ENCODE measurements at regions not wholly inside any gene's neighbourhood (a gene's known extent, or its start where the extent isn't known, plus 50 kb on each side); places are given as distances from the start of the nearest gene placed in this dataset.

DNA sequence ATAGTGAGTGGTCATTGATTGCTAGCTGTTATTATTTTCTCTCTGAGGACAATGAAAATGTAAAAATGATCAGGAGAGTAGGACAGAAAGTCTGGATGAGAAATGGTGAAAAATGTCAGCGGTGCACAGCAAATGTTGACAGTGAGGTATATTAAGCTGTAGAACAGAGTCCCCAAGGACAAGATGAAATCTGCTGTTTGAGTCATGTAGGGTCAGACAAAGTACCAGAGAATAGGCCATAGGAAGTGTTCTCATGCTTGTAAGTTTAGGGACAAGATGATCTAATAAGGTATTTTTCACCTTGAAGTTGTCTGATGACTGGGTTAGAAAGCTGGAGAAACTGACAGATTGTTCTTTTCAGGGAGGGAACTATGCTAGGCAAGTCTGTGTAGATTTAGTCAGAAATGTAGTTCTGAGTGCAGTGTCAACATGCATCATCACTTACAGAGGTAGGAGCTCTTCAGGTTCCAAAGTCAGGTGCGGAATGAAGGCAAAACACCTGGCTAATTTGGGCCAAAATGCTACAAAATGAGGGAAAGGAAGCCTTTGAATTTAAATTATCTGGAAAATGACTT is 369.3 kb downstream of the DLEU7 start:
- TF ChIP-seq, protein P1, sequence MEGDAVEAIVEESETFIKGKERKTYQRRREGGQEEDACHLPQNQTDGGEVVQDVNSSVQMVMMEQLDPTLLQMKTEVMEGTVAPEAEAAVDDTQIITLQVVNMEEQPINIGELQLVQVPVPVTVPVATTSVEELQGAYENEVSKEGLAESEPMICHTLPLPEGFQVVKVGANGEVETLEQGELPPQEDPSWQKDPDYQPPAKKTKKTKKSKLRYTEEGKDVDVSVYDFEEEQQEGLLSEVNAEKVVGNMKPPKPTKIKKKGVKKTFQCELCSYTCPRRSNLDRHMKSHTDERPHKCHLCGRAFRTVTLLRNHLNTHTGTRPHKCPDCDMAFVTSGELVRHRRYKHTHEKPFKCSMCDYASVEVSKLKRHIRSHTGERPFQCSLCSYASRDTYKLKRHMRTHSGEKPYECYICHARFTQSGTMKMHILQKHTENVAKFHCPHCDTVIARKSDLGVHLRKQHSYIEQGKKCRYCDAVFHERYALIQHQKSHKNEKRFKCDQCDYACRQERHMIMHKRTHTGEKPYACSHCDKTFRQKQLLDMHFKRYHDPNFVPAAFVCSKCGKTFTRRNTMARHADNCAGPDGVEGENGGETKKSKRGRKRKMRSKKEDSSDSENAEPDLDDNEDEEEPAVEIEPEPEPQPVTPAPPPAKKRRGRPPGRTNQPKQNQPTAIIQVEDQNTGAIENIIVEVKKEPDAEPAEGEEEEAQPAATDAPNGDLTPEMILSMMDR (IDR thresholded peaks at IDR 0.05): no peak
- no peaks in the 10 kb centered on the region for H3K9me3 Mint-ChIP-seq (ENCODE audit: unreplicated experiment)
- DNase-seq (ENCODE audit: extremely low spot score, unreplicated experiment): no peak
- H3K36me3 Mint-ChIP-seq (ENCODE audit: unreplicated experiment): no peaks in the 10 kb centered on the region
- no peak overlapping the region for H3K27ac Mint-ChIP-seq (ENCODE audit: unreplicated experiment)
- H3K4me1 Mint-ChIP-seq (ENCODE audit: unreplicated experiment): peaks cover 11% of the 10 kb centered on the region
- no peak overlapping the region for H3K4me3 Mint-ChIP-seq (ENCODE audit: unreplicated experiment)
- H3K27me3 Mint-ChIP-seq (ENCODE audit: unreplicated experiment): peaks cover 2% of the 10 kb centered on the region

DNA sequence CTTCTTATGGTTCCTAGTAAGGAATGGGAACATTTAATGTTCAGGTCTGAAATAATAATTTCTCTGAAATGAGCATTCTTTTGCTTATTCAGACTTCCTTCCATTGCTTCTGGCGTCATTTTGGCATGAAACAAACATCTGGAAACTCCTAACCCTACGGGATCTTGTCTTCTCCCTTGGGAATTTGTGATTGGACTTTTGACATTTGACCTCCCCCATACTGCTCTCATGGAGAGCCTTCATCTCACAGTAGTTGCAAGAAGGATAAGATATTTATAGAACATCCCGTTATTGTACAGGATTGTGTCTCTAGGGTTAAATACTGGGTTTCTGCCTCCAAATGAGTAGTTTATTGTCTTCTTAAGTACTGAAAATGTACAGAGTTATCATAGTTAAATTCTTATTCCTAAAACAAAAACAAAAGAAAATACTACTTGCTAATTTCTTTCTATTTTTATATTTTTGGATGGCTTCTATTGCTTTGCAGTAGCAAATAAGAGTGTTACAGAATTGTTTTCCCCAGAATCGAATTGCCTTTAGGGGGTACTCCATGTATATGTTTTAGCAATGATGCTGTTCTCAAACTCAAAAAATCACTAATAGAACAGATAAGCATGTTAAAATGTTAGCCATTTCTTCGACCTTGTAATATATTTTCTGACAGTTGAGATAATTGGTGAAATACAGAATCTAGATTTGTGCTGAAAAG is 366.8 kb downstream of the DLEU7 start:
- Mint-ChIP-seq H3K9me3 (ENCODE audit: unreplicated experiment) (no peaks in the 10 kb centered on the region), H3K4me3 (ENCODE audit: unreplicated experiment) (no peak overlapping the region), H3K36me3 (ENCODE audit: unreplicated experiment) (no peaks in the 10 kb centered on the region), H3K27ac (ENCODE audit: unreplicated experiment) (no peak overlapping the region), H3K4me1 (ENCODE audit: unreplicated experiment) (peaks cover 11% of the 10 kb centered on the region), H3K27me3 (ENCODE audit: unreplicated experiment) (peaks cover 4% of the 10 kb centered on the region)
- TF ChIP-seq, protein P1 (IDR thresholded peaks at IDR 0.05): no peak
- DNase-seq (ENCODE audit: extremely low spot score, unreplicated experiment): no peak

DNA sequence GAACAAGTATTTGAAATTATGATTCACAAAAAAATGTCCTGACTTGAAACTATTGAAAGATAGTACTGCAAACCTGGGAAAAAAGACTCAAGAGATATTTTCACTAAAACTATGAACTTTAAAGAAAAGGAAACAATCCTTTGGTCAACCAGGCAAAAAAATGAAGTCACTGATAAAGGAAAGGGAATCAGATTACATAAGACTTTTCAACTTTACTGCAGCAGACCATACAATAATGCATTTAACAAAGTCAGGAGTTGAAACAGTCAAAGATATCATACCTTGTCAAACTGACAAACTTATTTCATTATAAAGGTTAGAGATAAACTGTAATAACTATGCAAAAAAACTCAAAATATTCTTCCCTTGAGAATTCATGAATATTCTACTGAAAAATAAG is 361.6 kb downstream of the DLEU7 start:
- Mint-ChIP-seq H3K4me3 (ENCODE audit: unreplicated experiment) (no peak overlapping the region), H3K27me3 (ENCODE audit: unreplicated experiment) (peaks cover 6% of the 10 kb centered on the region), H3K4me1 (ENCODE audit: unreplicated experiment) (peaks cover 26% of the 10 kb centered on the region), H3K27ac (ENCODE audit: unreplicated experiment) (no peak overlapping the region), H3K9me3 (ENCODE audit: unreplicated experiment) (no peaks in the 10 kb centered on the region), H3K36me3 (ENCODE audit: unreplicated experiment) (no peaks in the 10 kb centered on the region)
- TF ChIP-seq, protein P1 (IDR thresholded peaks at IDR 0.05): no peak
- no peak for DNase-seq (ENCODE audit: extremely low spot score, unreplicated experiment)

DNA sequence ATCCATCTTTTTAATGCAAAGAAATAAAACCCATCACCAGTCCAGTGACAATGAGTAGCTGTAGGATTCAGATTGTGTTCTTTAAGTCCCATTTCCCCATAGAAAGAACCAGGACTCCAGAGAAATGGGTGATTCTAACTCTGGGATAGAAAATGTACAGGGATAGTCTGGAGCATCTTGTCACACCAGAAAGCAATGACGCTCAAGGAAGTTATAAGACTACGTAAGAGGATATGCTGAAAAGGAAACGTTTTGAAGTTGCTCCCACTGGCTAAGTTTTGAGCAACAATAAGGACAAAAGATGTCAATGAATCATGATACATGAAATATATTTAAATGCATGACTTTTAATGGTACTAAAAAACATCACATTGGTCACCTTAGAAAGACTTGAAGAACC is 360.1 kb downstream of the DLEU7 start:
- TF ChIP-seq, protein P1 (IDR thresholded peaks at IDR 0.05): no peak
- no peaks in the 10 kb centered on the region for H3K36me3 Mint-ChIP-seq (ENCODE audit: unreplicated experiment)
- no peak overlapping the region for H3K27ac Mint-ChIP-seq (ENCODE audit: unreplicated experiment)
- H3K4me3 Mint-ChIP-seq (ENCODE audit: unreplicated experiment): no peak overlapping the region
- peaks cover 6% of the 10 kb centered on the region for H3K27me3 Mint-ChIP-seq (ENCODE audit: unreplicated experiment)
- DNase-seq (ENCODE audit: extremely low spot score, unreplicated experiment): no peak
- peaks cover 23% of the 10 kb centered on the region for H3K4me1 Mint-ChIP-seq (ENCODE audit: unreplicated experiment)
- no peaks in the 10 kb centered on the region for H3K9me3 Mint-ChIP-seq (ENCODE audit: unreplicated experiment)

DNA sequence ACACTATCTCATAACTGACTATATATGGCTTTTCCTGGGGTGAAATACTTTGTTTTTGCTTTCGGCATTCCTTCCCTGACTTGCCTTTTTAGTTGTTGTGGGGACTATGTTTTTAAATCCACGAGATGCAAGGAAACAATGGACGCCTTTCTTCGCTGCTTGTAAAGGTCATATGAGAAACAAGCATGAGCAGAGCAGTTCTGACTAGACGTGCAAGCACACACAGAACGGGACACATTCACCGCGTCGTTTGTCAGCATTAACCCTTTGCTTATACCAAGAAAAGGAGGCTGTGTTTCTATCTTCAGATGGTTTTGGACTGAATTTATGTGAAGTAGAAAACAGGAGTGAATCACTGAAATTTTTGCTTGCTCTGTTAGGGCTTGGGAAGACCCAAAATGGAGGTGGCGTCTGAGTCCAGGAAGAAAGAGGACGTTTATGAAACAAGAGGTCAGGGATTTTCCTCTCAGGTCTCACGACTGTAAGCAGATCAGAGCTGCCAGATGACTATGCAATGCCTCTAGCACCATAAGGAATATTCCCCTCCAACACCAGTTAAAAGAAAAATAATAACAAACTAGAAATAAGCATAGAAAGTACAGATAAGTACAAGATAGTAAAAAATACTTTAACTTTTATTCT is 358.9 kb downstream of the DLEU7 start:
- H3K9me3 Mint-ChIP-seq (ENCODE audit: unreplicated experiment): no peaks in the 10 kb centered on the region
- DNase-seq (ENCODE audit: extremely low spot score, unreplicated experiment): no peak
- H3K36me3 Mint-ChIP-seq (ENCODE audit: unreplicated experiment): no peaks in the 10 kb centered on the region
- peaks cover 23% of the 10 kb centered on the region for H3K4me1 Mint-ChIP-seq (ENCODE audit: unreplicated experiment)
- H3K27ac Mint-ChIP-seq (ENCODE audit: unreplicated experiment): peak overlapping the region; percentile 43
- TF ChIP-seq, protein P1 (IDR thresholded peaks at IDR 0.05): no peak
- H3K27me3 Mint-ChIP-seq (ENCODE audit: unreplicated experiment): peaks cover 6% of the 10 kb centered on the region
- H3K4me3 Mint-ChIP-seq (ENCODE audit: unreplicated experiment): no peak overlapping the region
